ENCODE measurements at regions not wholly inside any gene's neighbourhood (a gene's known extent, or its start where the extent isn't known, plus 50 kb on each side); places are given as distances from the start of the nearest gene placed in this dataset.

DNA sequence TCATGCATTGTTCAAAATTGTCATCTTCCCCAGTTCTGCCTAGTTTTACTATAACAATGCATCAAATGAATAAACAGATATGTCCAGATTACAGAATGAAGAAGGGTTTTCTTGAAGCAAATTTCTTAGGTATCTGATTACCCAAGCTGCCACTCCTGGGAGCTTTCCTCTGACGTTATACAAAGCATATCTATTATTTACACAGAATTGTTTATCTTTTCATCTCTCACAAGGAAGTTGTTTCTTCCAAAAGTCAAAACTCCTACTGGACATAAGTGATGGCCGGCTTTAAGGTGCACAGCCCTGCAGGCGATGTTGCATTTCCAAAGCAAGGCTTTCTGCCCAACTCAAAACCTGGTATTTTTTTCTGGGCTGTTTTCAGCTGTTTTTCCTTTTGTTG is 73.4 kb upstream of the ANKH start:
- FAIRE-seq (no peak), DNase-seq (ENCODE audit: low read depth) (no peak)
- Mint-ChIP-seq H3K9me3 (ENCODE audit: unreplicated experiment) (no peaks in the 10 kb centered on the region), H3K27me3 (ENCODE audit: low read depth, unreplicated experiment) (no peaks in the 10 kb centered on the region), H3K36me3 (ENCODE audit: low read depth, unreplicated experiment) (no peaks in the 10 kb centered on the region), H3K4me1 (ENCODE audit: low read depth, unreplicated experiment) (peaks cover 13% of the 10 kb centered on the region), H3K27ac (ENCODE audit: unreplicated experiment) (no peak overlapping the region), H3K4me3 (ENCODE audit: unreplicated experiment) (no peak overlapping the region)
- H3K9me3 ChIP-seq (ENCODE audit: insufficient read depth, low read depth, low read length) = no peaks in the 10 kb centered on the region
- H3K4me1 ChIP-seq (ENCODE audit: insufficient read depth, low read length) = no peaks in the 10 kb centered on the region
- H3K27ac ChIP-seq (ENCODE audit: low read depth, low read length) = no peak overlapping the region
- no peaks in the 10 kb centered on the region for H3K36me3 ChIP-seq (ENCODE audit: insufficient read depth, low read length)
- no peak overlapping the region for H3K4me2 ChIP-seq (ENCODE audit: low read length)
- no peak overlapping the region for H3K9ac ChIP-seq (ENCODE audit: low read length)
- H2AFZ ChIP-seq (ENCODE audit: low read depth, low read length) = no peak overlapping the region
- no peaks in the 10 kb centered on the region for H4K20me1 ChIP-seq (ENCODE audit: insufficient read depth, low read length)
- no peak for TF ChIP-seq EZH2 (IDR thresholded peaks at IDR 0.05; ENCODE audit: insufficient read depth, low read length)
- TF ChIP-seq, protein P1, sequence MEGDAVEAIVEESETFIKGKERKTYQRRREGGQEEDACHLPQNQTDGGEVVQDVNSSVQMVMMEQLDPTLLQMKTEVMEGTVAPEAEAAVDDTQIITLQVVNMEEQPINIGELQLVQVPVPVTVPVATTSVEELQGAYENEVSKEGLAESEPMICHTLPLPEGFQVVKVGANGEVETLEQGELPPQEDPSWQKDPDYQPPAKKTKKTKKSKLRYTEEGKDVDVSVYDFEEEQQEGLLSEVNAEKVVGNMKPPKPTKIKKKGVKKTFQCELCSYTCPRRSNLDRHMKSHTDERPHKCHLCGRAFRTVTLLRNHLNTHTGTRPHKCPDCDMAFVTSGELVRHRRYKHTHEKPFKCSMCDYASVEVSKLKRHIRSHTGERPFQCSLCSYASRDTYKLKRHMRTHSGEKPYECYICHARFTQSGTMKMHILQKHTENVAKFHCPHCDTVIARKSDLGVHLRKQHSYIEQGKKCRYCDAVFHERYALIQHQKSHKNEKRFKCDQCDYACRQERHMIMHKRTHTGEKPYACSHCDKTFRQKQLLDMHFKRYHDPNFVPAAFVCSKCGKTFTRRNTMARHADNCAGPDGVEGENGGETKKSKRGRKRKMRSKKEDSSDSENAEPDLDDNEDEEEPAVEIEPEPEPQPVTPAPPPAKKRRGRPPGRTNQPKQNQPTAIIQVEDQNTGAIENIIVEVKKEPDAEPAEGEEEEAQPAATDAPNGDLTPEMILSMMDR (IDR thresholded peaks at IDR 0.05; ENCODE audit: insufficient read depth, low read depth, low read length) = no peak
- no peaks in the 10 kb centered on the region for H3K27me3 ChIP-seq (ENCODE audit: insufficient read depth, low read length)
- H3K4me3 ChIP-seq (ENCODE audit: insufficient read depth, low read depth, low read length) = no peak overlapping the region
- no peaks in the 10 kb centered on the region for H3K79me2 ChIP-seq (ENCODE audit: insufficient read depth, low read length)

DNA sequence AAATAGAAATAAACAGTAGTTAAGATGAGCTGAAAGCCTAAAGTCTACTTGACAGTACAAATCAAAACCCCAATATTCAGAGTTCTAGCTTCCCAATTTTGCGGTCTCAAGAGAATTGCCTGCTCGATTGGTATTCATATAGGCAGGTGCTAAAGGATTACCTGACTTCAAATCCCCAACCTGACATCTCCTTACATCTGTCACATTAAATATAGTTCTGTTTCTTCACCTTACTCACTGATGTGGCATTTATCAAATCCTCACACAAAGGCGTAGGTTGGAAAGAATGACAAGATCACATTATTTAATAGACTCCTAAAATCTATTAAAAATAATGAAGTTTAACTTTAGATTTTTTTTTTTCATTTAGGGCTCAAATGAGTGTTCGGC is 72.8 kb upstream of the ANKH start:
- Mint-ChIP-seq H3K4me1 (ENCODE audit: low read depth, unreplicated experiment) (peaks cover 13% of the 10 kb centered on the region), H3K36me3 (ENCODE audit: low read depth, unreplicated experiment) (no peaks in the 10 kb centered on the region), H3K27me3 (ENCODE audit: low read depth, unreplicated experiment) (no peaks in the 10 kb centered on the region), H3K4me3 (ENCODE audit: unreplicated experiment) (no peak overlapping the region), H3K27ac (ENCODE audit: unreplicated experiment) (no peak overlapping the region), H3K9me3 (ENCODE audit: unreplicated experiment) (no peaks in the 10 kb centered on the region)
- Histone ChIP-seq H3K4me2 (ENCODE audit: low read length) (no peak overlapping the region), H3K36me3 (ENCODE audit: insufficient read depth, low read length) (no peaks in the 10 kb centered on the region), H4K20me1 (ENCODE audit: insufficient read depth, low read length) (no peaks in the 10 kb centered on the region), H3K9ac (ENCODE audit: low read length) (no peak overlapping the region), H2AFZ (ENCODE audit: low read depth, low read length) (no peak overlapping the region), H3K9me3 (ENCODE audit: insufficient read depth, low read depth, low read length) (no peaks in the 10 kb centered on the region), H3K4me3 (ENCODE audit: insufficient read depth, low read depth, low read length) (no peak overlapping the region), H3K79me2 (ENCODE audit: insufficient read depth, low read length) (no peaks in the 10 kb centered on the region), H3K27me3 (ENCODE audit: insufficient read depth, low read length) (no peaks in the 10 kb centered on the region), H3K27ac (ENCODE audit: low read depth, low read length) (no peak overlapping the region), H3K4me1 (ENCODE audit: insufficient read depth, low read length) (no peaks in the 10 kb centered on the region)
- DNase-seq (ENCODE audit: low read depth) = no peak
- no peak for FAIRE-seq
- TF ChIP-seq EZH2 (IDR thresholded peaks at IDR 0.05; ENCODE audit: insufficient read depth, low read length) = no peak
- TF ChIP-seq, protein P1 (IDR thresholded peaks at IDR 0.05; ENCODE audit: insufficient read depth, low read depth, low read length) = no peak

DNA sequence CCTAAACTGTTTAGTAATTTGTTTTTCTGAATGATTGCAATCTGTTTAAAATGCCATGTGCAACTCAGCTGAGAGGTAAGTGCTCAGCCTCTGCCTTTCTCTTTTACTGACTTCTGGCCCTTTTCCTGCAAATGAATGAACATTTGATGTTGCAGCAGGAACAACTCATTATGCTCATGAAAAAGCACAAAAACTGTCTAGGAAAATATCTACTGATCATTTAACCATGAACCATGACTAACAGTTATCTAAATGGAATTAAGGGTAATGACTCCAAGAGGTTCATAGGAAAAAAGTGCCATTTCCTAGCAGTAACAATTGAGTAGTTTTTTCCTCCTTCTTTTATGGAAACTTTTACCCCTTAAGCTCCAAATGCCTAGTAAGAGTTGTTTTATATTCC is 70.6 kb upstream of the ANKH start:
- Histone ChIP-seq H3K4me3 (ENCODE audit: insufficient read depth, low read depth, low read length) (no peak overlapping the region), H2AFZ (ENCODE audit: low read depth, low read length) (no peak overlapping the region), H3K27me3 (ENCODE audit: insufficient read depth, low read length) (no peaks in the 10 kb centered on the region), H3K79me2 (ENCODE audit: insufficient read depth, low read length) (no peaks in the 10 kb centered on the region), H4K20me1 (ENCODE audit: insufficient read depth, low read length) (no peaks in the 10 kb centered on the region), H3K27ac (ENCODE audit: low read depth, low read length) (no peak overlapping the region), H3K9me3 (ENCODE audit: insufficient read depth, low read depth, low read length) (no peaks in the 10 kb centered on the region), H3K4me2 (ENCODE audit: low read length) (no peak overlapping the region), H3K9ac (ENCODE audit: low read length) (no peak overlapping the region), H3K4me1 (ENCODE audit: insufficient read depth, low read length) (peaks cover 3% of the 10 kb centered on the region), H3K36me3 (ENCODE audit: insufficient read depth, low read length) (no peaks in the 10 kb centered on the region)
- no peak for TF ChIP-seq EZH2 (IDR thresholded peaks at IDR 0.05; ENCODE audit: insufficient read depth, low read length)
- TF ChIP-seq, protein P1 (IDR thresholded peaks at IDR 0.05; ENCODE audit: insufficient read depth, low read depth, low read length) = no peak
- Mint-ChIP-seq H3K36me3 (ENCODE audit: low read depth, unreplicated experiment) (no peaks in the 10 kb centered on the region), H3K4me1 (ENCODE audit: low read depth, unreplicated experiment) (peaks cover 11% of the 10 kb centered on the region), H3K9me3 (ENCODE audit: unreplicated experiment) (no peaks in the 10 kb centered on the region), H3K4me3 (ENCODE audit: unreplicated experiment) (no peak overlapping the region), H3K27ac (ENCODE audit: unreplicated experiment) (no peak overlapping the region), H3K27me3 (ENCODE audit: low read depth, unreplicated experiment) (no peaks in the 10 kb centered on the region)
- FAIRE-seq (no peak), DNase-seq (ENCODE audit: low read depth) (peak; percentile 58)

All from astrocyte (in vitro differentiated cells and primary cell).